ENCODE measurements at regions not wholly inside any gene's neighbourhood (a gene's known extent, or its start where the extent isn't known, plus 50 kb on each side); places are given as distances from the start of the nearest gene placed in this dataset.
"Not testable (repeated sequence)": the region's sequence is repeated elsewhere in the genome, so short reads cannot be mapped to it uniquely, and the experiment has no call there.

- no peak overlapping the region for H2BK20ac ChIP-seq (ENCODE audit: low read depth, low read length, poor library complexity, severe bottlenecking)
- H3K79me2 ChIP-seq (ENCODE audit: insufficient read depth, low read length), result no peaks in the 10 kb centered on the region
- H3K9me3 ChIP-seq (ENCODE audit: control insufficient read depth, low read depth, low read length), result no peaks in the 10 kb centered on the region
- WGBS (ENCODE audit: extremely low coverage, insufficient read length, low lambda C conversion rate), result no CpG with 5 or more reads among the region's 7 CpGs
- H3K79me1 ChIP-seq (ENCODE audit: insufficient read depth, low read depth, low read length, poor library complexity, severe bottlenecking), result no peaks in the 10 kb centered on the region
- peaks cover 13 to 18% of the 10 kb centered on the region in 2 experiments for H3K4me1 Mint-ChIP-seq
- H4K91ac ChIP-seq (ENCODE audit: insufficient read length, low read depth, low read length), result no peak overlapping the region
- DNase-seq, result no peak
- no peak overlapping the region for H3K56ac ChIP-seq (ENCODE audit: insufficient read length, low read depth, low read length)
- no peak overlapping the region for H3K14ac ChIP-seq (ENCODE audit: insufficient read depth, low read length)
- H3K9me3 Mint-ChIP-seq, result no peaks in the 10 kb centered on the region; a peak in 1 of 5 replicates
- no peak overlapping the region for H2AFZ ChIP-seq (ENCODE audit: low read length)
- no peak overlapping the region for H3K27ac ChIP-seq (ENCODE audit: insufficient read length, low read depth, low read length)
- H3K4ac ChIP-seq (ENCODE audit: low read depth, low read length), result no peak overlapping the region
- H3T11ph ChIP-seq (ENCODE audit: low read length), result no peak overlapping the region
- no peaks in the 10 kb centered on the region for H3K4me1 ChIP-seq (ENCODE audit: insufficient read depth, low read length)
- no peak overlapping the region for H3K23ac ChIP-seq (ENCODE audit: insufficient read length, low read depth, low read length)
- no peak overlapping the region for H4K8ac ChIP-seq (replicated peaks; ENCODE audit: insufficient read length, low read depth, low read length)
- no peak overlapping the region for H2BK5ac ChIP-seq (ENCODE audit: insufficient read length, low read length)
- H2AK5ac ChIP-seq (ENCODE audit: insufficient read length, low read length), result no peak overlapping the region
- H3K27me3 ChIP-seq (ENCODE audit: insufficient read depth, low read length), result no peaks in the 10 kb centered on the region
- no peak overlapping the region; a peak in 1 of 7 replicates for H3K27ac Mint-ChIP-seq
- no peaks in the 10 kb centered on the region for H3K36me3 Mint-ChIP-seq (ENCODE audit: insufficient read depth in 1 of 3, low read depth in 3 of 3)
- no peaks in the 10 kb centered on the region; the same call in 1 of the 2 replicates for H3K27me3 Mint-ChIP-seq (ENCODE audit: low read depth)
- no peak overlapping the region for H2BK120ac ChIP-seq (ENCODE audit: low read depth, low read length, poor library complexity, severe bottlenecking)
- H2BK15ac ChIP-seq (ENCODE audit: low read depth, low read length), result no peak overlapping the region
- H4K5ac ChIP-seq (ENCODE audit: insufficient read length, low read depth, low read length), result no peak overlapping the region
- no peak overlapping the region for H3K4me3 Mint-ChIP-seq
- TF ChIP-seq CTCF (conservative IDR thresholded peaks at IDR 0.05), result no peak
- no peak overlapping the region for H3K9ac ChIP-seq (ENCODE audit: extremely low read depth, insufficient read length, low read length)
- no peak overlapping the region for H3K18ac ChIP-seq (ENCODE audit: insufficient read length, low read depth, low read length)
- no peaks in the 10 kb centered on the region for H3K23me2 ChIP-seq (ENCODE audit: insufficient read length, low read depth, low read length, poor library complexity, severe bottlenecking)
- H2BK12ac ChIP-seq (ENCODE audit: insufficient read length, low read depth, low read length), result no peak overlapping the region
- H3K4me2 ChIP-seq (ENCODE audit: insufficient read depth, insufficient read length, low read length), result no peak overlapping the region
- H4K20me1 ChIP-seq (ENCODE audit: control insufficient read depth, insufficient read depth, insufficient read length), result no peaks in the 10 kb centered on the region
Measured at GRCh38 chr1:91606546-91607078, 106.0 kb downstream of the CDC7 start.

- not testable (repeated sequence) for H2AFZ ChIP-seq (ENCODE audit: low read length); H3K27me3 ChIP-seq (ENCODE audit: insufficient read depth, low read length)
- no CpG with 5 or more reads among the region's 3 CpGs for WGBS (ENCODE audit: extremely low coverage, insufficient read length, low lambda C conversion rate)
Measured at GRCh38 chr1:91607686-91608085, 107.0 kb downstream of the CDC7 start.

More at GRCh38 chr1:91607686-91608085, 107.0 kb downstream of the CDC7 start:
- H3K36me3 Mint-ChIP-seq (ENCODE audit: insufficient read depth in 1 of 3, low read depth in 3 of 3); H3K27me3 Mint-ChIP-seq (ENCODE audit: low read depth); H3K9ac ChIP-seq (ENCODE audit: extremely low read depth, insufficient read length, low read length); H4K91ac ChIP-seq (ENCODE audit: insufficient read length, low read depth, low read length); H3K14ac ChIP-seq (ENCODE audit: insufficient read depth, low read length); H3K79me2 ChIP-seq (ENCODE audit: insufficient read depth, low read length); H2BK5ac ChIP-seq (ENCODE audit: insufficient read length, low read length); H3K23ac ChIP-seq (ENCODE audit: insufficient read length, low read depth, low read length); H4K5ac ChIP-seq (ENCODE audit: insufficient read length, low read depth, low read length); H3K4ac ChIP-seq (ENCODE audit: low read depth, low read length); H3K27ac Mint-ChIP-seq; H3K4me1 ChIP-seq (ENCODE audit: insufficient read depth, low read length); H2BK120ac ChIP-seq (ENCODE audit: low read depth, low read length, poor library complexity, severe bottlenecking); H4K8ac ChIP-seq (replicated peaks; ENCODE audit: insufficient read length, low read depth, low read length); H2BK12ac ChIP-seq (ENCODE audit: insufficient read length, low read depth, low read length); DNase-seq; H3K9me3 Mint-ChIP-seq; H3K4me3 Mint-ChIP-seq; H2AK5ac ChIP-seq (ENCODE audit: insufficient read length, low read length); H3K18ac ChIP-seq (ENCODE audit: insufficient read length, low read depth, low read length); H3K79me1 ChIP-seq (ENCODE audit: insufficient read depth, low read depth, low read length, poor library complexity, severe bottlenecking); H3K9me3 ChIP-seq (ENCODE audit: control insufficient read depth, low read depth, low read length); H3T11ph ChIP-seq (ENCODE audit: low read length); H3K23me2 ChIP-seq (ENCODE audit: insufficient read length, low read depth, low read length, poor library complexity, severe bottlenecking); H2BK15ac ChIP-seq (ENCODE audit: low read depth, low read length); H2BK20ac ChIP-seq (ENCODE audit: low read depth, low read length, poor library complexity, severe bottlenecking); H3K27ac ChIP-seq (ENCODE audit: insufficient read length, low read depth, low read length); H3K56ac ChIP-seq (ENCODE audit: insufficient read length, low read depth, low read length); H4K20me1 ChIP-seq (ENCODE audit: control insufficient read depth, insufficient read depth, insufficient read length); H3K4me2 ChIP-seq (ENCODE audit: insufficient read depth, insufficient read length, low read length): not testable (repeated sequence)
- H3K4me1 Mint-ChIP-seq, result peaks cover 18% of the 10 kb centered on the region in 2 experiments

All from H9 (cell line).